GM12878 (cell line): ENCODE measurements at regions not wholly inside any gene's neighbourhood (a gene's known extent, or its start where the extent isn't known, plus 50 kb on each side); places are given as distances from the start of the nearest gene placed in this dataset.

Experiments
- ATAC-seq: fragments of 200-7000 bp; cut with Tn5 transposase; 3 replicates; pipeline ENCODE4 v1.9.1; 2020; ENCODE audit warnings: mild to moderate bottlenecking, moderate library complexity
- BruUV-seq: library from RNA; stranded (reverse); fragments of 400-500 nt; replicated peaks from 2 replicates; lab custom pipeline; 2021; lab: Mats Ljungman, UMichigan
- CTCF ChIA-PET: fragments of 300-600 bp; sonication (Branson Sonifier 250); formaldehyde crosslinking; extraction: SDS; loops from one replicate; lab custom pipeline; 2021; ENCODE audit warnings: inconsistent platforms; lab: Yijun Ruan, JAX
- POLR2A ChIA-PET: fragments of 350-600 bp; formaldehyde crosslinking; extraction: SDS; loops from one replicate; lab custom pipeline; 2021; ENCODE audit warnings: inconsistent platforms; lab: Charles Lee
- RAD21 ChIA-PET: fragments of 300-600 bp; sonication (Branson Sonifier 250); formaldehyde crosslinking; loops from one replicate; lab custom pipeline; 2023; ENCODE audit warnings: antibody characterized with exemption; ENCODE audit not compliant: unreplicated experiment; lab: Charles Lee
- SMC1A ChIA-PET: fragments of 300-600 bp; sonication (Branson Sonifier 250); formaldehyde crosslinking; loops from one replicate; lab custom pipeline; 2023; ENCODE audit not compliant: unreplicated experiment, uncharacterized antibody; lab: Charles Lee
- DNase-seq: peaks from one replicate; pipeline ENCODE4 v3.0.0-alpha.2; 2011; ENCODE audit warnings: low read depth, low spot score
- FAIRE-seq: peaks from 3 replicates; lab custom pipeline; 2011; peaks lifted over from hg19 to GRCh38; lab: Jason Lieb, UNC
- H2AFZ ChIP-seq: 2 replicates; pipeline ENCODE4 v1.6.0; 2011; ENCODE audit warnings: low read depth, low read length, control low read depth; ENCODE audit not compliant: control insufficient read depth
- H3K27ac ChIP-seq: 2 replicates; pipeline ENCODE4 v1.5.1; 2011; ENCODE audit warnings: control low read depth; ENCODE audit not compliant: control insufficient read depth, insufficient read depth
- H3K27me3 ChIP-seq, 2 experiments: replicated peaks in 1 of 2; 2 replicates each; pipeline versions ENCODE4 v1.6.0 to v1.6.1; 2011; ENCODE audit warnings: low read length in 1 of 2; ENCODE audit not compliant: control insufficient read depth in 2 of 2, insufficient read depth in 2 of 2
- H3K36me3 ChIP-seq, 2 experiments: 2 replicates each; pipeline ENCODE4 v1.5.1; 2011; ENCODE audit warnings: low read length in 1 of 2; ENCODE audit not compliant: control insufficient read depth in 2 of 2, insufficient read depth in 2 of 2
- H3K4me1 ChIP-seq: 2 replicates; pipeline ENCODE4 v1.6.1; 2011; ENCODE audit warnings: mild to moderate bottlenecking, low read length, moderate library complexity, mixed read lengths; ENCODE audit not compliant: control insufficient read depth, insufficient read depth
- H3K4me2 ChIP-seq: 2 replicates; pipeline ENCODE4 v1.6.0; 2011; ENCODE audit warnings: control low read depth; ENCODE audit not compliant: control insufficient read depth, insufficient read depth
- H3K4me3 ChIP-seq: fragments of 200-600 bp; sonication (generic); 2 replicates; pipeline ENCODE4 v1.5.1; 2016
- H3K79me2 ChIP-seq: 2 replicates; pipeline ENCODE4 v1.6.0; 2011; ENCODE audit warnings: low read length; ENCODE audit not compliant: control insufficient read depth, insufficient read depth
- H3K9ac ChIP-seq: 2 replicates; pipeline ENCODE4 v1.8.0; 2011; ENCODE audit warnings: low read length, control low read depth, mixed read lengths; ENCODE audit not compliant: control insufficient read depth, insufficient read depth
- H3K9me3 ChIP-seq: replicated peaks from 3 replicates; pipeline ENCODE4 v1.5.1; 2011; ENCODE audit warnings: mild to moderate bottlenecking, low read length; ENCODE audit not compliant: control insufficient read depth, insufficient read depth
- H4K20me1 ChIP-seq: 2 replicates; pipeline ENCODE4 v1.6.0; 2011; ENCODE audit not compliant: control insufficient read depth, insufficient read depth
- ATF3 ChIP-seq: IDR thresholded peaks from 2 replicates; pipeline ENCODE4 v1.6.1; 2011; ENCODE audit warnings: low read depth, mild to moderate bottlenecking, low read length, moderate library complexity, borderline replicate concordance; ENCODE audit errors: extremely low read depth
- CTCF ChIP-seq, 3 experiments: IDR thresholded peaks in 2 of 3; conservative IDR thresholded peaks in 1 of 3; 2 replicates each; pipeline ENCODE4 v1.5.1; 2011; ENCODE audit warnings: low read depth in 3 of 3, low read length in 3 of 3, mild to moderate bottlenecking in 3 of 3, control low read depth in 2 of 3, moderate library complexity in 2 of 3, inconsistent platforms in 1 of 3, mixed read lengths in 1 of 3; ENCODE audit not compliant: control insufficient read depth in 2 of 3, insufficient read depth in 1 of 3; ENCODE audit errors: extremely low read depth in 1 of 3
- EGR1 ChIP-seq, 2 experiments: IDR thresholded peaks; 1 replicate in 1 of 2; 2 replicates in 1 of 2; pipeline ENCODE4 v1.6.1; 2011 to 2012; ENCODE audit warnings: low read depth in 2 of 2, low read length in 2 of 2, borderline replicate concordance in 1 of 2, mild to moderate bottlenecking in 1 of 2, moderate library complexity in 1 of 2
- ELK1 ChIP-seq: IDR thresholded peaks from 2 replicates; pipeline ENCODE4 v1.6.1; 2012; ENCODE audit warnings: low read depth, low read length, improper control_type of control experiment
- FOS ChIP-seq: IDR thresholded peaks from 3 replicates; pipeline ENCODE4 v1.6.1; 2011; ENCODE audit warnings: borderline replicate concordance; ENCODE audit not compliant: insufficient read length; ENCODE audit errors: extremely low read depth
- FOXM1 ChIP-seq: IDR thresholded peaks from 2 replicates; pipeline ENCODE4 v1.6.1; 2012; ENCODE audit warnings: low read depth, mild to moderate bottlenecking, inconsistent platforms, low read length, moderate library complexity
- HCFC1 ChIP-seq: fragments of 150-350 bp; IDR thresholded peaks from 2 replicates; pipeline ENCODE4 v1.6.1; 2014; ENCODE audit warnings: low read length
- MTA2 ChIP-seq: fragments of 450-650 bp; IDR thresholded peaks from 2 replicates; pipeline ENCODE4 v1.6.1; 2016; ENCODE audit warnings: low read depth, mild to moderate bottlenecking, moderate library complexity
- MYC ChIP-seq: IDR thresholded peaks from 2 replicates; pipeline ENCODE4 v1.6.1; 2011; ENCODE audit warnings: mild to moderate bottlenecking, low read length, moderate library complexity, inconsistent platforms; ENCODE audit not compliant: insufficient read depth, insufficient replicate concordance, insufficient read length, severe bottlenecking
- NFYB ChIP-seq: IDR thresholded peaks from 2 replicates; pipeline ENCODE4 v1.6.1; 2011; ENCODE audit warnings: low read depth, mild to moderate bottlenecking, low read length, improper control_type of control experiment, moderate library complexity; ENCODE audit not compliant: insufficient read depth
- PKNOX1 ChIP-seq: fragments of 450-650 bp; IDR thresholded peaks from 2 replicates; pipeline ENCODE4 v1.6.1; 2016; ENCODE audit warnings: mild to moderate bottlenecking
- SMC3 ChIP-seq: IDR thresholded peaks from 2 replicates; pipeline ENCODE4 v1.6.1; 2011; ENCODE audit warnings: low read length, improper control_type of control experiment, borderline replicate concordance
- WRNIP1 ChIP-seq: IDR thresholded peaks from 2 replicates; pipeline ENCODE4 v1.6.1; 2011; ENCODE audit warnings: low read depth, low read length, improper control_type of control experiment, borderline replicate concordance
- ZNF592 ChIP-seq: fragments of 450-650 bp; IDR thresholded peaks from 2 replicates; pipeline ENCODE4 v1.6.1; 2017; ENCODE audit warnings: mild to moderate bottlenecking, moderate library complexity
- WGBS: methylation state at CpG from one replicate; pipeline ENCODE4 v1.1.6; 2016; ENCODE audit warnings: low lambda C conversion rate; ENCODE audit not compliant: insufficient replicate concordance, insufficient coverage; ENCODE audit errors: missing lambda C conversion rate; 5-methylcytosine and 5-hydroxymethylcytosine counted together
- in situ Hi-C: fragments of 300-500 bp; cut with MboI; formaldehyde crosslinking; loops from 9 replicates; pipeline ENCODE4 v1.14.3; 2018; ENCODE audit warnings: mixed read lengths
- intact Hi-C: fragments of 100-400 bp; cut with micrococcal nuclease; formaldehyde crosslinking; loops from one replicate; pipeline ENCODE4 v1.14.2; 2022; ENCODE audit not compliant: unreplicated experiment

- H3K9me3 ChIP-seq: no peaks in the 10 kb centered on the region
- H4K20me1 ChIP-seq: no peaks in the 10 kb centered on the region
- H3K4me3 ChIP-seq: no peak overlapping the region
- H3K27me3 ChIP-seq: no peaks in the 10 kb centered on the region
- no TSS peak for BruUV-seq
- no peak for TF ChIP-seq FOXM1
- TF ChIP-seq CTCF (IDR thresholded peaks at IDR 0.05 in 2 of 3, conservative IDR thresholded peaks at IDR 0.05 in 1 of 3; ENCODE audit: control insufficient read depth in 2 of 3, extremely low read depth in 1 of 3, insufficient read depth in 1 of 3, low read depth in 3 of 3, low read length in 3 of 3): no peak
- no peak for TF ChIP-seq NFYB
- no peak for TF ChIP-seq WRNIP1
- no peak for TF ChIP-seq SMC3
- TF ChIP-seq MYC: no peak
- no peak for TF ChIP-seq FOS
- no peak for TF ChIP-seq EGR1 (IDR thresholded peaks at IDR 0.05; ENCODE audit: borderline replicate concordance in 1 of 2, low read depth in 2 of 2, low read length in 2 of 2)
- TF ChIP-seq MTA2: no peak
- TF ChIP-seq ELK1: no peak
- no peak for TF ChIP-seq ZNF592
- no peak for TF ChIP-seq HCFC1
- no peak for TF ChIP-seq ATF3
- no peak for TF ChIP-seq PKNOX1
- no peak overlapping the region for H2AFZ ChIP-seq
- ATAC-seq (no peak; the same call in 1 of the 3 replicates), DNase-seq (no peak), FAIRE-seq (no peak)
- no peak overlapping the region for H3K9ac ChIP-seq
- CTCF ChIA-PET: interaction anchor here (0.8 kb wide), 1 partner anchor 70 kb away, joined by 3 read pairs; no protein-coding TSS in a partner anchor
- no peak overlapping the region for H3K27ac ChIP-seq
- no peaks in the 10 kb centered on the region for H3K36me3 ChIP-seq
- peaks cover 10% of the 10 kb centered on the region for H3K4me1 ChIP-seq
- no peak overlapping the region for H3K4me2 ChIP-seq
- RAD21 ChIA-PET: no interaction called here
- no peaks in the 10 kb centered on the region for H3K79me2 ChIP-seq
- POLR2A ChIA-PET: no interaction called here
- WGBS: 33% methylated on average over 5 of the region's 5 CpGs
- SMC1A ChIA-PET: interaction anchor here (0.6 to 1.6 kb wide), 5 partner anchors 17 to 266 kb away, joined by 3 to 5 read pairs (median 3); no protein-coding TSS in a partner anchor
- intact Hi-C loops: no loop called here
- in situ Hi-C loops: no loop called here
These were observed 81.2 kb upstream of the CCN6 start for GRCh38 chr6:111972745-111973117.
